NCI-H510A treated with DMSO at 0.1 percent for 48 hours (cell line): ENCODE measurements at regions not wholly inside any gene's neighbourhood (a gene's known extent, or its start where the extent isn't known, plus 50 kb on each side); places are given as distances from the start of the nearest gene placed in this dataset.

ENCODE experiments used
- DNase-seq: peaks from one replicate; lab custom pipeline; 2025; lab: John Stamatoyannopoulos, UW

DNA sequence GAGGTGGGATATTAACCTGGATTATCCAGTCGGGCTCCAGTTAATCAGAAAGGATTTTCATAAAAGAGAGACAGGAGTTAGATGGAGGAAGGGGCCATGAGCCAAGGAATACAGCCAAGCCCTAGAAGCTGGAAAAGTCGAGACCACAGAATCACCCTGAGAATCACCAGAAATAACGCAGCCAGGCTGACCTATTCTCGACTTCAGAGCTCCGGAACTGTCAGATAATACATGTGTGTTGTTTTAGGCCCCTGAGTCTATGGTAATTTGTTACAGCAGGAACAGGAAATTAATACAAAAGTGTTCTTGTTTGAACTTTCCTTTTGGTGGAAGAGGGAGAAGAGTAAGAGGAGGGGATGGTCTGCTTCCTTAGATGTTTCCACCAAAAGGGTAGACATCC, 208.1 kb downstream of the JCAD start:
- no peak for DNase-seq

DNA sequence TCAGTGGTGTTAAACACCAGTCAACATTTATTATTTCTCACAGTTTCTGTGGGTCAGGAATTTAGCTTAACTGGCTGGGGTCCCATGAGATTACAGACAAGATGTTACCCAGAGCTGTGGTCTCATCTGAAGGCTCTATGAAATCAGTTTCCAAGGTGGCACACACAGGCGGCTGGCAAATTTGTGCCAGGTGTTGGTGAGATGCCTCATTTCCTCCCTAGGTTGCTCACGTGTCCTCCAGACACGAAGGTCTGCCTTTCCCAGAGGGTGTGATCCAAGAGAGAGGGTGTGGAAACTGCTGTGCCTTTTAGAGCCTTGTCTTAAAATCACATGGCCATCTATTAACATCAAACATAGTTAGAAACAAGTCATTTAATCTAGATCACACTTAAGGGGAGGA, 209.0 kb downstream of the JCAD start:
- DNase-seq: no peak

GRCh38 chr10:29849886-29850285, 209.5 kb downstream of the JCAD start:
- DNase-seq: no peak

GRCh38 chr10:29849126-29849833, 210.1 kb downstream of the JCAD start:
- DNase-seq: peak; percentile 10

- DNase-seq: no peak
Measured at GRCh38 chr10:29846881-29847280, 212.1 kb upstream of the SVIL start.

- no peak for DNase-seq
Measured at GRCh38 chr10:29845166-29845565, 210.4 kb upstream of the SVIL start.

- no peak for DNase-seq
Measured at GRCh38 chr10:29843143-29843542, 208.4 kb upstream of the SVIL start.

GRCh38 chr10:29841724-29842649, 207.2 kb upstream of the SVIL start:
- DNase-seq: peak; percentile 76

DNA sequence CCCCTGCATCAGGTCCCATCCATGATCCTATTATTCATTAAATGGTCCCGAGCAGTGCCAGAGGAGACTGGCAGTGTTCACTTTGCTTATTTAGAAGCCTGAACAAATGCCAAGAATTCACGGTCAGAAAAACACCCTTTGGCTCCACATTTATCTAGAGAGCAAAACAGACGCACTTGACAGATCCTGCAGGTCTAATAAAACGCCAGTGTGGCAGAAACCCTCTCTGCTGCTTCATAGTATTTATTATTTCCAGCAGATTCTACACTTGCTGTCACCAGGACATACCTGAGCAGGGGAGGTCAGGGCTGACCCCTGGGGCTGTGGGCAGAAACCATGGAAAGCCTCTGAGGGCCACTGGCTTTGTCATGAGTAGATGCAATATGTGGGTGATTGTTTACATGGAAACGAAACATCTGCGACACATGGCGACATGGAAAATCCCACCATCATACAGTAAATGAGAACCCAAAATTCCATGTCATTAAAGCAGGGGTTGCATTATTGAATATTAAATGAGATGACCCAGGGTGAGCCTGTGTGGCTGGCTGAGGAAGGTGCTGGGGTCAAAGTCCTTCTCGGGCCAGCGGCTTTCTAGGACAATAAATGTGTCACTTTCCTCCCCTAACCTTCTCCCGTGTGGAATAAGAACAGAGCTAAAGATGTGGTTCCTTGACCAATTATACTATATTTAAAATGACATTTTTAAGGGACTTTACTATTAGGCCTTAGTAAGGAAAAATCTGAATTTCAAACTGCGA, 205.9 kb upstream of the SVIL start:
- no peak for DNase-seq

GRCh38 chr10:29839826-29840515, 205.2 kb upstream of the SVIL start:
- DNase-seq: peak; percentile 66

GRCh38 chr10:29838539-29838938, 203.8 kb upstream of the SVIL start:
- no peak for DNase-seq

GRCh38 chr10:29837586-29837985, 202.8 kb upstream of the SVIL start:
- DNase-seq: no peak

- no peak for DNase-seq
Measured at GRCh38 chr10:29836396-29836795, 201.6 kb upstream of the SVIL start.

DNA sequence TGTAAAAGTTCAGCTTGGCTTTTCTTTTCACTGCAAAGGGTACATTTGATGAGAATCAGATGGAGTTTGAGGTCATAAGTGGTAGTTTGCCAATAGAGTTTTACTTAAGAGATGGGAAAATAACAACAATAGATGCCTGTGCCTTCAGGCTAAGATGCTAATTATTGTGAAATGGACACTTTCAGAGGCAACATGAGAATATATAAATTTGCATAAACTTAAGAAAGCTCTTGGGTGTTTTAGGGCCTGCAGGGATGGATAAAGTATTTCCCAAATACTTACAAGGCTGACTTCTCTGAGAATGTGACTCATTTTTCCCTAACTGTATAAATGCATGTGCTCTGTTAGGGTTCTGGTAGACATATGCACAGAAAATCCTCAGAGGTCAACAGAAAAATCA, 200.3 kb upstream of the SVIL start:
- DNase-seq: no peak

GRCh38 chr10:29830531-29831512, 196.1 kb upstream of the SVIL start:
- no peak for DNase-seq

GRCh38 chr10:29829776-29830175, 195.0 kb upstream of the SVIL start:
- DNase-seq: no peak

GRCh38 chr10:29828956-29829355, 194.2 kb upstream of the SVIL start:
- DNase-seq: no peak

DNA sequence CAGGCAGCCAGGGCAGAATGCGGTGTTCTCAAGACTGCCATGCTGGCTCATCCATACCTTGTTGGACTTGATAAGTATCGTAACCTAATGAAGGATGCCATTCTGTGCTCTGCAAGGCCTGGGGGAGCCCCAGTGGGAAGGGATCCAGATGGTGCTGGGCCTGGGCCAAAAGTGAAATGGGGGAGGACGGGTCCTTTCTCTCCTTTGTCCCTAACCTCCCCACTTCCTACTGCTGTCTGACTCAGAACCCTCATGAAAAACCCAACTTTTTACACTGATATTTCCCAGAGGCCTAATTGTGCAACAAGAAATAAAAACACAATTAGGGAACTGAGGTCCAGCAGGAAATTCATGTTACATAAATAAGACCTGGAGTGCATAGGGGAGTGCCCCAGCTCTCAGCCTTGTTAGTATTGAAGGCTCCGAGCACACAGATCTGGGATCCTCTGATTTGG, 193.7 kb upstream of the SVIL start:
- no peak for DNase-seq

DNA sequence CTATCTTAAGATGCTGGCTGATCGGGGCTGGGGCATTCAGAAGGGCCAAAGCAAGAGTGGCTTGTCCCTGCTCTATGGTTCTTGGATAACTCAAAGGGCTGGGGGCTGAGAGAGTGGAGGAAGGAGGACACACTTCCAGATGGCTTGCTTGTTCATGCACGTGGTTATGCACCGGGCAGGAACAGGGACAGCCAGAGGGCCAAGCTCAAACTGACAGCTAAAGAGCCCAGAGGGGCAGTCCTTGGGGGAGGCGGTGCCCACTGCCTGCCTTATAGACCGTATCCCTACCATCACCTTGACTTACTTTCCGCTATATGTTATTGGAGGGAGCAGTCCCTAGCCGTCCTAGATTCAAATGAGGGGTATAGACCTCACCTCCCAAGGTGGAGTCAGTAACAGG, 192.7 kb upstream of the SVIL start:
- no peak for DNase-seq

GRCh38 chr10:29826801-29827450, 192.2 kb upstream of the SVIL start:
- DNase-seq: no peak
